H9 (cell line): ENCODE measurements at regions not wholly inside any gene's neighbourhood (a gene's known extent, or its start where the extent isn't known, plus 50 kb on each side); places are given as distances from the start of the nearest gene placed in this dataset.

ENCODE experiments used
- DNase-seq: peaks from one replicate; pipeline ENCODE4 v3.0.0-alpha.2; 2017
- H2AFZ ChIP-seq: one replicate; pipeline ENCODE4 v1.6.1; 2013; ENCODE audit warnings: mild to moderate bottlenecking, low read length, control low read depth, moderate library complexity
- H2AK5ac ChIP-seq: 2 replicates; pipeline ENCODE4 v1.6.1; 2013; ENCODE audit warnings: low read length, control low read depth, mixed read lengths; ENCODE audit not compliant: insufficient read length
- H2BK120ac ChIP-seq: one replicate; pipeline ENCODE4 v1.6.1; 2013; ENCODE audit warnings: low read depth, mild to moderate bottlenecking, low read length, control low read depth, inconsistent platforms; ENCODE audit not compliant: poor library complexity, severe bottlenecking
- H2BK12ac ChIP-seq: 2 replicates; pipeline ENCODE4 v1.6.1; 2013; ENCODE audit warnings: low read length, control low read depth, mixed read lengths, low read depth; ENCODE audit not compliant: insufficient read length
- H2BK15ac ChIP-seq: 2 replicates; pipeline ENCODE4 v1.6.1; 2013; ENCODE audit warnings: low read depth, low read length, control low read depth
- H2BK20ac ChIP-seq: one replicate; pipeline ENCODE4 v1.6.1; 2013; ENCODE audit warnings: low read depth, mild to moderate bottlenecking, low read length, control low read depth, inconsistent platforms; ENCODE audit not compliant: poor library complexity, severe bottlenecking
- H2BK5ac ChIP-seq: 2 replicates; pipeline ENCODE4 v1.6.1; 2013; ENCODE audit warnings: low read length, control low read depth, mixed read lengths; ENCODE audit not compliant: insufficient read length
- H3K14ac ChIP-seq: 2 replicates; pipeline ENCODE4 v1.6.1; 2013; ENCODE audit warnings: low read length, control low read depth; ENCODE audit not compliant: insufficient read depth
- H3K18ac ChIP-seq: 2 replicates; pipeline ENCODE4 v1.6.1; 2013; ENCODE audit warnings: low read depth, mild to moderate bottlenecking, mixed read lengths, low read length, control low read depth; ENCODE audit not compliant: insufficient read length
- H3K23ac ChIP-seq: 2 replicates; pipeline ENCODE4 v1.6.1; 2013; ENCODE audit warnings: low read length, control low read depth, mixed read lengths, low read depth; ENCODE audit not compliant: insufficient read length
- H3K23me2 ChIP-seq: 2 replicates; pipeline ENCODE4 v1.6.1; 2013; ENCODE audit warnings: low read depth, mild to moderate bottlenecking, mixed read lengths, low read length, control low read depth; ENCODE audit not compliant: insufficient read length, poor library complexity, severe bottlenecking
- H3K27ac ChIP-seq: 2 replicates; pipeline ENCODE4 v1.5.1; 2013; ENCODE audit warnings: low read length, control low read depth, mixed read lengths, low read depth; ENCODE audit not compliant: insufficient read length
- H3K27me3 ChIP-seq: 2 replicates; pipeline ENCODE4 v1.6.1; 2013; ENCODE audit warnings: low read length, control low read depth, inconsistent platforms; ENCODE audit not compliant: insufficient read depth
- H3K4ac ChIP-seq: 2 replicates; pipeline ENCODE4 v1.6.1; 2013; ENCODE audit warnings: low read depth, mild to moderate bottlenecking, control low read depth, inconsistent platforms, low read length, moderate library complexity
- H3K4me1 ChIP-seq: 2 replicates; pipeline ENCODE4 v1.6.1; 2013; ENCODE audit warnings: low read length, control low read depth, inconsistent platforms; ENCODE audit not compliant: insufficient read depth
- H3K4me2 ChIP-seq: 2 replicates; pipeline ENCODE4 v1.6.1; 2013; ENCODE audit warnings: low read length, control low read depth, mixed read lengths; ENCODE audit not compliant: insufficient read length, insufficient read depth
- H3K56ac ChIP-seq: 2 replicates; pipeline ENCODE4 v1.6.1; 2013; ENCODE audit warnings: low read depth, mild to moderate bottlenecking, mixed read lengths, low read length, control low read depth; ENCODE audit not compliant: insufficient read length
- H3K79me1 ChIP-seq: 2 replicates; pipeline ENCODE4 v1.6.1; 2013; ENCODE audit warnings: low read depth, mild to moderate bottlenecking, moderate library complexity, low read length, control low read depth, inconsistent platforms; ENCODE audit not compliant: insufficient read depth, poor library complexity, severe bottlenecking
- H3K79me2 ChIP-seq: 2 replicates; pipeline ENCODE4 v1.6.1; 2013; ENCODE audit warnings: low read length, control low read depth, inconsistent platforms; ENCODE audit not compliant: insufficient read depth
- H3K9ac ChIP-seq: 2 replicates; pipeline ENCODE4 v1.6.1; 2013; ENCODE audit warnings: low read length, control low read depth, mixed read lengths; ENCODE audit not compliant: insufficient read length; ENCODE audit errors: extremely low read depth
- H3K9me3 ChIP-seq: one replicate; pipeline ENCODE4 v1.6.1; 2013; ENCODE audit warnings: low read depth, low read length, inconsistent platforms; ENCODE audit not compliant: control insufficient read depth
- H3T11ph ChIP-seq: one replicate; pipeline ENCODE4 v1.6.1; 2013; ENCODE audit warnings: mild to moderate bottlenecking, low read length, control low read depth, inconsistent platforms
- H4K20me1 ChIP-seq: one replicate; pipeline ENCODE4 v1.6.1; 2013; ENCODE audit not compliant: control insufficient read depth, insufficient read length, insufficient read depth
- H4K5ac ChIP-seq: 2 replicates; pipeline ENCODE4 v1.6.1; 2013; ENCODE audit warnings: low read depth, mild to moderate bottlenecking, mixed read lengths, low read length, control low read depth; ENCODE audit not compliant: insufficient read length
- H4K8ac ChIP-seq: replicated peaks from 2 replicates; pipeline ENCODE4 v1.6.1; 2013; ENCODE audit warnings: low read length, control low read depth, mixed read lengths, low read depth; ENCODE audit not compliant: insufficient read length
- H4K91ac ChIP-seq: 2 replicates; pipeline ENCODE4 v1.6.1; 2013; ENCODE audit warnings: low read depth, mild to moderate bottlenecking, moderate library complexity, mixed read lengths, low read length, control low read depth; ENCODE audit not compliant: insufficient read length
- H3K27ac Mint-ChIP-seq, 3 experiments: 2 replicates in 2 of 3; 3 replicates in 1 of 3; pipeline ENCODE4 v1.8.0; 2020 to 2021; ENCODE audit warnings: mixed read lengths in 3 of 3, mild to moderate bottlenecking in 1 of 3, moderate library complexity in 1 of 3
- H3K27me3 Mint-ChIP-seq: 2 replicates; pipeline ENCODE4 v1.8.0; 2021; ENCODE audit warnings: low read depth, mild to moderate bottlenecking, moderate library complexity, mixed read lengths
- H3K36me3 Mint-ChIP-seq, 3 experiments: 2 replicates in 2 of 3; 3 replicates in 1 of 3; pipeline ENCODE4 v1.8.0; 2020 to 2021; ENCODE audit warnings: low read depth in 3 of 3, mixed read lengths in 3 of 3; ENCODE audit not compliant: insufficient read depth in 1 of 3
- H3K4me1 Mint-ChIP-seq, 2 experiments: 2 replicates each; pipeline ENCODE4 v1.8.0; 2020; ENCODE audit warnings: mixed read lengths in 2 of 2
- H3K4me3 Mint-ChIP-seq, 2 experiments: 2 replicates in 1 of 2; 3 replicates in 1 of 2; pipeline ENCODE4 v1.8.0; 2020 to 2021; ENCODE audit warnings: mild to moderate bottlenecking in 2 of 2, mixed read lengths in 2 of 2, moderate library complexity in 1 of 2
- H3K9me3 Mint-ChIP-seq, 2 experiments: 2 replicates in 1 of 2; 3 replicates in 1 of 2; pipeline ENCODE4 v1.8.0; 2020; ENCODE audit warnings: mild to moderate bottlenecking in 2 of 2, mixed read lengths in 2 of 2, moderate library complexity in 1 of 2
- CTCF ChIP-seq: fragments of 200-600 bp; sonication (generic); conservative IDR thresholded peaks from 3 replicates; pipeline ENCODE4 v1.8.0; 2021; ENCODE audit warnings: antibody characterized with exemption, mild to moderate bottlenecking
- WGBS: extraction: QIAGEN DNeasy Blood & Tissue Kit; methylation state at CpG from one replicate; pipeline ENCODE4 v1.1.7; 2013; ENCODE audit warnings: missing lambda C conversion rate, low lambda C conversion rate, mixed read lengths; ENCODE audit not compliant: insufficient read length; ENCODE audit errors: extremely low coverage; 5-methylcytosine and 5-hydroxymethylcytosine counted together

GRCh38 chr1:57951390-57951789, 527.5 kb upstream of the DAB1 start:
- no peaks in the 10 kb centered on the region for H3K79me2 ChIP-seq
- no peak overlapping the region for H3T11ph ChIP-seq
- H3K27me3 ChIP-seq = no peaks in the 10 kb centered on the region
- no peak overlapping the region for H2BK120ac ChIP-seq
- H3K36me3 Mint-ChIP-seq = no peaks in the 10 kb centered on the region
- no peak overlapping the region for H2AK5ac ChIP-seq
- H3K27me3 Mint-ChIP-seq = no peaks in the 10 kb centered on the region; the same call in 1 of the 2 replicates
- H3K9ac ChIP-seq = no peak overlapping the region
- no peak overlapping the region for H4K5ac ChIP-seq
- no peak overlapping the region for H3K27ac ChIP-seq
- no peak overlapping the region for H4K91ac ChIP-seq
- no peak overlapping the region for H3K4me3 Mint-ChIP-seq
- no peak overlapping the region for H3K56ac ChIP-seq
- no peak overlapping the region for H2BK20ac ChIP-seq
- no peak overlapping the region for H3K4me2 ChIP-seq
- H3K23ac ChIP-seq = no peak overlapping the region
- H3K9me3 ChIP-seq = no peaks in the 10 kb centered on the region
- H2BK12ac ChIP-seq = no peak overlapping the region
- H4K8ac ChIP-seq = no peak overlapping the region
- no peaks in the 10 kb centered on the region; the same call in 1 of the 2 replicates for H3K4me1 ChIP-seq
- no peak for TF ChIP-seq CTCF
- H3K27ac Mint-ChIP-seq = no peak overlapping the region
- H4K20me1 ChIP-seq = no peaks in the 10 kb centered on the region
- no peak overlapping the region for H2AFZ ChIP-seq
- WGBS = no CpG with 5 or more reads among the region's 4 CpGs
- H3K4ac ChIP-seq = no peak overlapping the region
- no peak overlapping the region for H2BK5ac ChIP-seq
- H3K4me1 Mint-ChIP-seq = peaks cover 3 to 7% of the 10 kb centered on the region in 2 experiments; a peak in 2 of 4 replicates
- no peak for DNase-seq
- H3K14ac ChIP-seq = no peak overlapping the region
- H3K23me2 ChIP-seq = no peaks in the 10 kb centered on the region
- no peak overlapping the region for H3K18ac ChIP-seq
- H3K79me1 ChIP-seq = no peaks in the 10 kb centered on the region
- H3K9me3 Mint-ChIP-seq = no peaks in the 10 kb centered on the region
- no peak overlapping the region for H2BK15ac ChIP-seq
